MM.1S (cell line): ENCODE measurements at regions not wholly inside any gene's neighbourhood (a gene's known extent, or its start where the extent isn't known, plus 50 kb on each side); places are given as distances from the start of the nearest gene placed in this dataset.
"Not testable (repeated sequence)": the region's sequence is repeated elsewhere in the genome, so short reads cannot be mapped to it uniquely, and the experiment has no call there.

Source experiments
- DNase-seq: peaks from one replicate; pipeline ENCODE4 v3.0.0-alpha.2; 2015
- H2AFZ ChIP-seq: fragments of 300-600 bp; sonication (generic); 2 replicates; pipeline ENCODE4 v1.6.0; 2016; ENCODE audit warnings: antibody characterized with exemption, low read length
- H3F3A ChIP-seq: fragments of 300-600 bp; sonication (generic); 2 replicates; pipeline ENCODE4 v1.6.1; 2016; ENCODE audit warnings: mild to moderate bottlenecking, antibody characterized with exemption, low read length, moderate library complexity, mixed read lengths; ENCODE audit not compliant: insufficient read depth
- H3K27ac ChIP-seq: fragments of 300-600 bp; sonication (generic); 2 replicates; pipeline ENCODE4 v1.5.1; 2016; ENCODE audit warnings: mild to moderate bottlenecking, low read length
- H3K27me3 ChIP-seq: fragments of 300-600 bp; sonication (generic); replicated peaks from 2 replicates; pipeline ENCODE4 v1.6.0; 2016; ENCODE audit warnings: low read length; ENCODE audit not compliant: insufficient read depth
- H3K36me3 ChIP-seq: fragments of 300-600 bp; sonication (generic); replicated peaks from 2 replicates; pipeline ENCODE4 v1.6.1; 2016; ENCODE audit warnings: mild to moderate bottlenecking, low read length, mixed read lengths; ENCODE audit not compliant: insufficient read depth
- H3K4me1 ChIP-seq: fragments of 300-600 bp; sonication (generic); 2 replicates; pipeline ENCODE4 v1.6.1; 2016; ENCODE audit warnings: low read length, mixed read lengths
- H3K4me2 ChIP-seq: fragments of 300-600 bp; sonication (generic); 2 replicates; pipeline ENCODE4 v1.6.0; 2016; ENCODE audit warnings: low read depth, low read length
- H3K4me3 ChIP-seq: fragments of 300-600 bp; sonication (generic); 2 replicates; pipeline ENCODE4 v1.5.1; 2016; ENCODE audit warnings: low read length, mixed read lengths
- H3K79me2 ChIP-seq: fragments of 300-600 bp; sonication (generic); 2 replicates; pipeline ENCODE4 v1.6.1; 2016; ENCODE audit warnings: mixed run types, low read length, mixed read lengths
- H3K9ac ChIP-seq: fragments of 300-600 bp; sonication (generic); 2 replicates; pipeline ENCODE4 v1.6.1; 2016; ENCODE audit warnings: low read length, mixed read lengths
- H3K9me2 ChIP-seq: fragments of 300-600 bp; sonication (generic); replicated peaks from 2 replicates; pipeline ENCODE4 v1.6.1; 2016; ENCODE audit warnings: mild to moderate bottlenecking, low read length, mixed read lengths; ENCODE audit not compliant: insufficient read depth
- H3K9me3 ChIP-seq: fragments of 300-600 bp; sonication (generic); replicated peaks from 2 replicates; pipeline ENCODE4 v1.6.1; 2016; ENCODE audit warnings: mild to moderate bottlenecking, low read length, mixed read lengths; ENCODE audit not compliant: insufficient read depth
- H4K20me1 ChIP-seq: fragments of 300-600 bp; sonication (generic); 2 replicates; pipeline ENCODE4 v1.6.1; 2016; ENCODE audit warnings: mild to moderate bottlenecking, low read length, moderate library complexity, mixed read lengths; ENCODE audit not compliant: insufficient read depth
- EZH2 ChIP-seq: fragments of 300-600 bp; sonication (generic); optimal IDR thresholded peaks from 2 replicates; pipeline ENCODE3; 2017; ENCODE audit warnings: low read depth, mild to moderate bottlenecking, antibody characterized with exemption, low read length, mixed read lengths
- EZH2phosphoT487 ChIP-seq: fragments of 300-600 bp; sonication (generic); IDR thresholded peaks from 2 replicates; pipeline ENCODE4 v1.6.1; 2018; ENCODE audit warnings: antibody characterized with exemption, low read length
- TF ChIP-seq, protein P1 (sequence below): fragments of 300-600 bp; sonication (generic); IDR thresholded peaks from 2 replicates; pipeline ENCODE4 v1.5.1; 2016; ENCODE audit warnings: antibody characterized with exemption, low read length, mixed read lengths

DNA sequence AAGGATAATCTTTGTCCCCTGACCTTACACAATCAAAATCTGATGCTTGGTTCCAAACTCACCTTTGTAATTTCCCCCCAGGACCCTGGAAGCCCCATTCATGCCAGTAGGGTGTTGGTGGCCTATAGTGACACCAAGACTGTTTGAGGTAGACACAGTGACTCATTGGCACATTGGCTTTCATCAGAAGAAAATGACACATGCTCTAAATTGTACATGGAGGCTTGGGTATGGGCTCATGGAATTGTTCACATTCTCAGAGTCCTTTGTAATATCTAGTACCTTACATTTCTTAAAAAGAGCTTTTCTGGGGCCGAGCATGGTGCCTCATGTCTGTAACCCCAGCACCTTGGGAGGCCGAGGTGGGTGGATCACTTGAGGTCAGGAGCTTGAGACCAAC, 61.2 kb upstream of the LRPPRC start:
- no peaks in the 10 kb centered on the region for H3F3A ChIP-seq
- no peak overlapping the region for H3K9ac ChIP-seq
- no peaks in the 10 kb centered on the region for H3K9me3 ChIP-seq
- no peak overlapping the region for H3K4me3 ChIP-seq
- no peak overlapping the region for H3K27ac ChIP-seq
- no peaks in the 10 kb centered on the region for H3K79me2 ChIP-seq
- no peaks in the 10 kb centered on the region for H3K4me1 ChIP-seq
- H2AFZ ChIP-seq: no peak overlapping the region
- no peaks in the 10 kb centered on the region for H3K27me3 ChIP-seq
- no peak overlapping the region for H3K4me2 ChIP-seq
- H3K9me2 ChIP-seq: no peaks in the 10 kb centered on the region
- no peaks in the 10 kb centered on the region for H3K36me3 ChIP-seq
- TF ChIP-seq, protein P1, sequence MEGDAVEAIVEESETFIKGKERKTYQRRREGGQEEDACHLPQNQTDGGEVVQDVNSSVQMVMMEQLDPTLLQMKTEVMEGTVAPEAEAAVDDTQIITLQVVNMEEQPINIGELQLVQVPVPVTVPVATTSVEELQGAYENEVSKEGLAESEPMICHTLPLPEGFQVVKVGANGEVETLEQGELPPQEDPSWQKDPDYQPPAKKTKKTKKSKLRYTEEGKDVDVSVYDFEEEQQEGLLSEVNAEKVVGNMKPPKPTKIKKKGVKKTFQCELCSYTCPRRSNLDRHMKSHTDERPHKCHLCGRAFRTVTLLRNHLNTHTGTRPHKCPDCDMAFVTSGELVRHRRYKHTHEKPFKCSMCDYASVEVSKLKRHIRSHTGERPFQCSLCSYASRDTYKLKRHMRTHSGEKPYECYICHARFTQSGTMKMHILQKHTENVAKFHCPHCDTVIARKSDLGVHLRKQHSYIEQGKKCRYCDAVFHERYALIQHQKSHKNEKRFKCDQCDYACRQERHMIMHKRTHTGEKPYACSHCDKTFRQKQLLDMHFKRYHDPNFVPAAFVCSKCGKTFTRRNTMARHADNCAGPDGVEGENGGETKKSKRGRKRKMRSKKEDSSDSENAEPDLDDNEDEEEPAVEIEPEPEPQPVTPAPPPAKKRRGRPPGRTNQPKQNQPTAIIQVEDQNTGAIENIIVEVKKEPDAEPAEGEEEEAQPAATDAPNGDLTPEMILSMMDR: no peak
- TF ChIP-seq EZH2: no peak
- TF ChIP-seq EZH2phosphoT487: no peak
- no peak for DNase-seq
- H4K20me1 ChIP-seq: no peaks in the 10 kb centered on the region

- not testable (repeated sequence) for H3K27ac ChIP-seq, H3K9me2 ChIP-seq, H3K4me2 ChIP-seq, H3K79me2 ChIP-seq, DNase-seq, H3K9me3 ChIP-seq, H2AFZ ChIP-seq, H3K4me3 ChIP-seq, H4K20me1 ChIP-seq, H3K36me3 ChIP-seq, H3K4me1 ChIP-seq, H3F3A ChIP-seq, H3K27me3 ChIP-seq, H3K9ac ChIP-seq
Measured at GRCh38 chr2:44060286-44060685, 64.5 kb upstream of the LRPPRC start.

- H4K20me1 ChIP-seq: no peaks in the 10 kb centered on the region
- TF ChIP-seq EZH2: no peak
- TF ChIP-seq, protein P1: no peak
- TF ChIP-seq EZH2phosphoT487: no peak
- no peak overlapping the region for H3K27ac ChIP-seq
- H3K36me3 ChIP-seq: no peaks in the 10 kb centered on the region
- H3K4me2 ChIP-seq: no peak overlapping the region
- H3K27me3 ChIP-seq: no peaks in the 10 kb centered on the region
- no peak overlapping the region for H3K9ac ChIP-seq
- no peaks in the 10 kb centered on the region for H3K79me2 ChIP-seq
- no peaks in the 10 kb centered on the region for H3K9me3 ChIP-seq
- no peaks in the 10 kb centered on the region for H3K4me1 ChIP-seq
- no peak overlapping the region for H2AFZ ChIP-seq
- H3F3A ChIP-seq: no peaks in the 10 kb centered on the region
- no peaks in the 10 kb centered on the region for H3K9me2 ChIP-seq
- no peak overlapping the region for H3K4me3 ChIP-seq
- DNase-seq: no peak
Measured at GRCh38 chr2:44060990-44061389, 65.2 kb upstream of the LRPPRC start.

- Histone ChIP-seq H3K4me3 (no peak overlapping the region), H3K9me3 (no peaks in the 10 kb centered on the region), H3K27me3 (no peaks in the 10 kb centered on the region), H3K27ac (no peak overlapping the region), H4K20me1 (no peaks in the 10 kb centered on the region), H3K9me2 (no peaks in the 10 kb centered on the region), H3K4me2 (no peak overlapping the region), H3F3A (no peaks in the 10 kb centered on the region), H3K4me1 (no peaks in the 10 kb centered on the region), H2AFZ (no peak overlapping the region), H3K79me2 (no peaks in the 10 kb centered on the region), H3K36me3 (no peaks in the 10 kb centered on the region), H3K9ac (no peak overlapping the region)
- DNase-seq: no peak
- TF ChIP-seq EZH2: no peak
- no peak for TF ChIP-seq EZH2phosphoT487
Measured at GRCh38 chr2:44061469-44061868, 65.7 kb upstream of the LRPPRC start.
